HG03432 (cell line): ENCODE measurements at regions not wholly inside any gene's neighbourhood (a gene's known extent, or its start where the extent isn't known, plus 50 kb on each side); places are given as distances from the start of the nearest gene placed in this dataset.
A peak's percentile ranks its signal among the peaks of the same experiment; 100 is the strongest.
"Not testable (repeated sequence)": the region's sequence is repeated elsewhere in the genome, so short reads cannot be mapped to it uniquely, and the experiment has no call there.

Source experiments
- ATAC-seq: cut with Tn5 transposase; IDR thresholded peaks from one replicate; pipeline ENCODE4 v1.9.1; 2021; ENCODE audit warnings: mild to moderate bottlenecking, moderate library complexity; ENCODE audit not compliant: unreplicated experiment

DNA sequence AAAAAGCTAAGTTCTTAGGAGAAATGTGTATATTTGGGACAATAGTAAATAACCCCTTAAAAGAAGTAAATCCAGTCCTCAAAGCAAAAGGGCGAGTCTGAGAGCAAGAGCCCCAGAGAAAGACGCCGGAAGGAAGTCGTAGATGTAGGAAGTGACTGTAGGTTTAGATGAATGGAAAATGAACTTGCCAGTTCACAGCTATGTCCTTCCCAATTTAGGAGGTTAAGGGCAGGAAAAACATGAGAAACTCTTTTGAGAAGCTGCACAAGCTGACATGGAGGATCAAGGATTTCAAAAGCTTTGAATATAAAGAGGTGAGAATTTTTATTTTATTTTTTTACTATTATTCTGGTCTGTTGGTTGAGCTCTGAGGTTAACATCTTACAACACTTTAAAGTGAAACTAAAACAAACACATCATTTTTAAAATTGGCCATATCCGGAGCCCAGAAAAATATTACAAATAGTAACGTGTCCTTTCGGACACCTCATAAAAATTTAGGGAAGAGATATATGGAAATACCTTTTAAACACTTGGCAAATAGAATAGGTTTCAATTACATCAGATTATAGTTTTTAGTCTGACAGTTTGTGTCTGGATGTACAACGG, 1178.6 kb downstream of the MRPL39 start:
- peak; percentile 89 for ATAC-seq

DNA sequence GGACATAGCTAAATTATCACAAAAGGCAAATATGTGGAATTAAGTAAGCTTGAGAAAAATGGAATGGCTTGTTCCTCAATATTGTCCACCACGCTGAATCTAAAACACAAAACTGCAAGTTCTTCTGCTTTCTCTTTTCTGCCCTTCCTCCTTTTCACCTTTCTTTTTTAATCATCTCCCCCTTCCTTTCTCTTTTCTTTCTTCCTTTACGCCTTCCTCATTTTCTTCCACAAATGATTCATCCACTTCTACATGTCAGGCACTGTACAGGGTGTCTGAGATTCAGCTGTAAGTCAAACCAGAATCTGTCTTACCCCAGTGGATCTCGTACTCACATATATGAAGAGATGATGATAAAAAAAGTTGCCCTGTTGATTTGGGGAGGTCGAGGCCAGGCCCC, 1182.5 kb downstream of the MRPL39 start:
- ATAC-seq, result no peak

DNA sequence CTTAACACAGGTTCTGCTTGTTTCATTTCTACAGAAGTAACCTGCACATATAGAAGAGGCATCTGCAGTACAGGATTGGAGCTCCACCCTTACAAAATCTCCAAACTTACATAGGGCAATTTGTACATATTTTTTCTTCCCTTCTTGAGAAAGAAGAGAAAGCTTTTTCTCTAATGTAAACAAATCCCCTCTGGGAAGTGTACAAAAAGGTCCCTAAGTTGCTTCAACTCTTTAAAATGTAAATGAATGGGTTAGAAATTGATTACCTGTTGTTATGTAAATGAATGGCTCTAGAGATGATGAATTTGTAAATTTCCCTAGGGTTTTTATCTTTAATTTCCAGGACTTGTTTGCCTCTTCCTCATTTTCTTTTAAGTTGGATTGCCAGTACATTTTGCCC, 1183.7 kb downstream of the MRPL39 start:
- no peak for ATAC-seq

DNA sequence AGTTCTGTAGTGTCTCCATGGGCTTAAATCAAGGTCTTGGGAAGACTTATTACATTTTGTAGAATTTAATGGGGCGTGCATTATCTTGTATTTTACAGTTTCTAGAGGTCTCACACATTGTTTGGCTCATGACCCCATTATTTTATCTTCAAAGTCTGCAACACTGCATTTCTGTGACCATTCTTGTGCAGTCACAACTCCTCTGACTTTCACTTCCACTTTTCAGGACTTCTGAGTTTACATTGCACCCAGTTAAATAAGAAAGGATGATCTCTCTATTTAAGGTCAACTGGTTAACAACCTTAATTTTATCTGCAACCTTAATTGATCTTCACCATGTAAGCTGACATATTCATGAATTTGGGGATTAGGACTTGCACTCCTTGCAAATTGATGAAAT, 1186.6 kb downstream of the MRPL39 start:
- peak; percentile 76 for ATAC-seq

DNA sequence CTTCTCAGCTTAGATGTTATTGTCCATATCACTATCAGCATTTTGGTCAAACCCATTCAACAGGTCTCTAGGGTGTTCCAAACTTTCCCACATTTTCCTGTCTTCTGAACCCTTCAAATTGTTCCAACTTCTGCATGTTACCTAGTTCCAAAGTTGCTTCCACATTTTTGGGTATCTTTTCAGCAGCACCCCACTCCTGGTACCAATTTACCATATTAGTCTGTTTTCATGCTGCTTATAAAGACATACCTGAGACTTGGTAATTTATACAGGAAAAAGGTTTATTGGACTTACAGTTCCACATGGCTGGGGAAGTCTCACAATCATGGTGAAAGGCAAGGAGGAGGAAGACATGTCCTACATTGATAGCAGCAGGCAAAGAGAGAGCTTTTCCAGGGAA, 1187.6 kb downstream of the MRPL39 start:
- not testable (repeated sequence) for ATAC-seq

GRCh38 chr21:24418671-24419070, 1188.6 kb downstream of the MRPL39 start:
- no peak for ATAC-seq

- no peak for ATAC-seq
Observed at GRCh38 chr21:24411429-24411828, 1195.9 kb downstream of the MRPL39 start.

GRCh38 chr21:24403221-24403620, 1204.1 kb downstream of the MRPL39 start:
- ATAC-seq, result no peak

GRCh38 chr21:24395320-24395923, 1211.9 kb downstream of the MRPL39 start:
- no peak for ATAC-seq

DNA sequence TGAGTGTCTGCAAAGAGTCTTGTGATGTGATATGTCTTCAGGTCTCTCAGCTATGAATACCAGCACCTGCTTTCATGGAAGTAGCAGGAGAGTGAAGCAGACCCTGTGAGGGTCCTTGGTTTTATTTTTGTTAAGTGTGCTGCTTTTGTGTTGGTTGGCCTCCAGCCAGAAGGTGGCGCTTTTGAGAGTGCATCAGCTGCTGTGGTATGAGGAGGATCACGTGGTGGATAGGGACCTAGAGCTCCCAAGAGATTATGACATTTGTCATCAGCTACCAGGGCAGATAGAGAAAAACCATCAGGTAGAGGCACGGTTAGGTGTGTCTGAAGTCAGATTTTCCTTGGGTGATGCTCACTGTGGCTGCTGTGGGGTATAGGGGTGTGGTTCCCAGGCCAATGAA, 1232.1 kb downstream of the MRPL39 start:
- ATAC-seq, result peak; percentile 84

DNA sequence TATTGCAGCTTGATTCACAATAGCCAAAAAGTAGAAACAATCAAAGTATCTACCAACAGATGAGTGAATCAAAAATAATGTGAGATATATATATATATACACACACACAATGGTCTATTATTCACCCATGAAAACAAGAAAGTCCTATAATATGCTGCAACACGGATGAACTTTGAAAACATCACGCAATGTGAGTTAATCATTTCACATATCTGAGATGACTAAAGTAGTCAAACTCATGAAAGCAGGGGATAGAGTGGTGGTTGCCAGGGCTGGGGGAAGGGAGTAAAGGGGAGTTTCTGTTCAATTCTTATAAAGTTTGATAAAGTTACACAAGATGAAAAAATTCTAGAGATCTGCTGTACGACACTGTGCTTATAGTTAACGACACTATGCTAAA, 1234.8 kb downstream of the MRPL39 start:
- no peak for ATAC-seq

GRCh38 chr21:24369746-24370145, 1237.5 kb downstream of the MRPL39 start:
- no peak for ATAC-seq

DNA sequence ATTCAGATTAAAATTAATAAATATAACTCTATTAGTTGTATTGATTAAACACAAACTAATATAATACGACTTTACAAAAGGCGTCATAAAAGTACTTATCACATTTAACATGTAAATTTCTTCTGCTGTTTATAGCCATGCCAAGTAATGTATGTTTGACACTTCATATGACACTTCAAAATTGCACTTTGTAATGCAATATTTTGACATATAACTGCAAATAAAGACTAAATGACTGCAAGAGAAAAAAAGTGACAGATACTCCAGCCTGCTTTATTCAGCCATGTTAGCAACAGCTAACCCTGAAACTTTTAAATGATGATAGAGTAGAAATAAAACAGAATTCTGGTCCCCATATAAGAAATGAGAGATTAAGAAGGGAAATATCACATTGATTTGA, 1238.0 kb downstream of the MRPL39 start:
- no peak for ATAC-seq

DNA sequence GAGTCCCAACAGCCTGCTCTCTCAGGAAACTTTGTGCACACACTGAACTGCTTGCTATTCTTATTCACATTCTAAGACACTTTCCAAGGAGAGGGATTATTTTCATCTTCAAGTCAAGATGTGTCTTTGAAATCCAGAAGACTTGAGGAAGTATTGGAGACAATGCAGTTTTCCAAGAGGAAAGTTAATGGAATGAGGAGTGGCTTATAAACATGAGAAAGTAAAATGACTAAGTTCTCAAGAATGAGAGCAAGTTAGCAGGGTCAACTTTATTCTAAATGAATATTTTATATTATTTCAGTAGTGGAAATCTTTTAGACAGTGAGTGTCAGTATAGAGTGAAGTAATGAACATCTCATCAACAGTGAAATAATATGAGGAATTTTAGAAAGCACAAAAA, 1239.3 kb downstream of the MRPL39 start:
- no peak for ATAC-seq

DNA sequence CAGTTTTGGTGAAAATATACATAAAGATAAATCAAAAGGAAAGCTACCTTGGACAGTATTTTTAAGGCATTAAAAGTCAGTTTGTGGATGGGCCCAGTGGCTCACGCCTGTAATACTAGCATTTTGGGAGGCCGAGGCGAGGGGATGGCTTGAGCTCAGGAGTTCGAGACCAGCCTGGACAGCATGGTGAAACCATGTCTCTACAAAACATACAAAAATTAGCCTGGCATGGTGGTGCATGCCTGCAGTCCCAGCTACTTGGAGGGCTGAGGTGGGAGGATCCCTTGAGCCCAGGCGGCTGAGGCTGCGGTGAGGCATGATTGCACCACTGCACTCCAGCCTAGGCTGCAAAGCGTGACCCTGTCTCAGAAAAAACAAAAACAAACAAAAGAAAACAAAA, 1253.8 kb downstream of the MRPL39 start:
- no peak for ATAC-seq

GRCh38 chr21:24339406-24339805, 1267.9 kb downstream of the MRPL39 start:
- no peak for ATAC-seq

DNA sequence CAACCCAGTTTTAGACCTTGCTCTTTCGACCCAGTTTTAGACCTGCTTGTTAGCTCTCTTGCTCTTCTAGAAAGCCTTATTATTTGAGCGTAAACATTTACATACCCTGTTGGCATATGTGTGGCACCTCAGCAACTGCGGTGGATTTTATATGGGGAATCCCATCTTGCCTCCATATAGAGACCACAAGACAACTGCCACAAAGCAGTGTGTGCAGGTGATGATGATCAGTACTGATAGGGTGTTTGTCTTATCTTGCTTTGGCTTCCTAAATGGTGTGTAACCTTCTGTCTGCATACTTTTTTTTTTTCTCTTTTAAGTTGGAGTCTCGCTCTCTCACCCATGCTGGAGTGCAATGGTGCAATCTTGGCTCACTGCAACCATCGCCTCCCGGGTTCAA, 1270.8 kb downstream of the MRPL39 start:
- ATAC-seq, result no peak

DNA sequence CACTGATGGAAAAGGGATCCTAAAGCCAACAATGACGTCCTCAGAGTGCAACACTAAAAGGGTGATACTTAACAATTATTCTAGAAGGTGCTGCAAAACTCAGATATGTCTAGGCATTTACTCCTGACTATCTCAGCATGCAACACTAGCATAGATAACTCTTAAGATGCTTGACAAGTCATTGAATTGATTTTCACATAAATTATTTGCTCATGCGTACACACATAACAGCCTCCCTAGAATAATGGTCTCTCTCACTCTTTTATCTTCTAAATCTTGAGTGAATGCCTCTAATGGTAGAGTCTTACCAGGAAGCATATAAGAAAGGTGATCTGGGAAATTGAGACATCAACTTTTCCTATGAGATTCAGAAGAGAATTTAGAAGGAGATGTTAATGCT, 1283.7 kb downstream of the MRPL39 start:
- ATAC-seq, result no peak

DNA sequence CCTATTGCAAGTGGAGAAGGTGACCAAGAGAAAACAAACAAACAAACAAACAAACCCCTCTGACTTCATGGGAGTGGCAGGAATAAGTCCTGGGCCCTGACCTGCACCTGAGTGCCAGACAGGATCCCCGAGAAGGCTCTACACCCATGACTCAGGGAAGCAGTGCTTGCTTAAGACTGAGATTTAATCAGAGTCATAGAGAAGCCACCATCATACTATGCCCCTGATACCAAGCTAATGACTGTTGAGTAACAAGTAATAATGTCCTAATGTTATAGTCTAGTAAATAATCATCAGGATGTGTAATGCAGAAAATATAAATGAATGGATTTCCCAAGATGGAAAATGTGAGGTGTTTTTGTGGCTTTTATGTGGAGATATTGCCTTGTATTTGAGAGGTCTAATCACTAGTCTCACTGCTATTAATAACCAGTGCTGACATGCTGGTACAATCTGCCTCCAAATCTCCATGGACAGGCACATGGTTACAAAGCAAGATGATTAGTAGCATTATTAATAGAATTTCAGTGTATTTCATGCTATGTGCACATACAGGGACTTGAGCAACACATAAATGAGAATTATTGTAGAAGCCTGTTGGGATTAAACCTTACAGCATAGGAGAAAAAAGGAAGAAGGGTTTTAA, 1290.9 kb downstream of the MRPL39 start:
- ATAC-seq, result no peak

GRCh38 chr21:24310788-24311187, 1296.5 kb downstream of the MRPL39 start:
- ATAC-seq, result no peak

- ATAC-seq, result no peak
Observed at GRCh38 chr21:24308183-24308582, 1299.1 kb downstream of the MRPL39 start.

DNA sequence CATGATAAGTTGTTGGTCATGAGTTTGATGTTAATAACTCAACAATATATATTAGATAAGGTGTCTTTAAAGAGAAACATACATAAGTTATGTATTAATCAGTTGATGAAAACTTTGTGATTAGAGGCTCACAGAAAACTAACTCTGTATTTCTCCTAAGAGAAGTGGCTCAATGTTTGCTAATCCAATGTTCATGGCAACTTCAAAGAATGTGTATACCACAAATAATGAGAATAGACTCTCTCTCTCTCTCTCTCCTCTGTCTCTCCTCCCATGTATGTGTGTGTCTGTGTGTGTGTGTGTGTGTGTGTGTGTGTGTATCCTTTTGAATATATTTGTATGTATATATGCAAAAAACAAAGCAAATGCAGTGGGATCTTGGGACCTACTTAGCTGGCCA, 1304.9 kb downstream of the MRPL39 start:
- no peak for ATAC-seq

DNA sequence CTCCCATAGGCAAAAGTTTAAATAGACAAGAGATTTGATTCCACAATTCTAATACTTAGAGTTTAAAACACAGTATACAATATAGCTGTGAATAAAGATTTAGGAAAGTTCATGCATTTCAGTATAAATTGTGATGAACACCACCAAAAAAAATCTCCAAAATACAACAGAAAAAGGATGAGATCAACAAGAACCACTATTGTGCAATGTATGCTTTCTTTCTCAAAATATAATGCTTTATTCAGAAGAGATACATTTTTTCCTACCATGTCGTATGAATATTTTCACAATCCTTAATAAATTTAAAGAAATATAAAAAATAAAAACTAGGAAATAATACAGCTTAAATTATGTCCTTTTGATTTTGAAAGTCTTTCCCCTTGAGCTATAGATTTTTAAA, 1309.2 kb downstream of the MRPL39 start:
- ATAC-seq, result no peak
